ENCODE measurements at regions not wholly inside any gene's neighbourhood (a gene's known extent, or its start where the extent isn't known, plus 50 kb on each side); places are given as distances from the start of the nearest gene placed in this dataset.
A peak's percentile ranks its signal among the peaks of the same experiment; 100 is the strongest.

DNA sequence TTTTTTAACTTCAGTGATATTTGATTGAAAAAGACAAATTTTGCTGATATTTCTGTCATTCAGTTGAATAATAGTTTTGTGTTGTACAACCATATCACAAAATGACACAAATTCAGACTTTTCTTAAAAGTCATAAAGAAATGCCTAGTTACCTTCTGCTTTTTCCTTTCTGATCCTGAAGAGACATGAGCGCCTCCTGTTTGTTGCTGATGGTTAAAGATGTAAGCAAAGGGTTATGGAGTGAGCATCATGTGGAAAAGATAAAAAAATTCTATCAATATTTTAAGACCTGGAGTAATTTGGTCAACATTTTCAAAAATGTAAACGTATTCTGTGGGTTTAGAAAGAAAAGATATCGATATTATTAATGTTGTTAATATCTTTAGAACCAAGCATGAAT lies 669.9 kb upstream of the NR3C2 start:
- TF ChIP-seq, protein P1, sequence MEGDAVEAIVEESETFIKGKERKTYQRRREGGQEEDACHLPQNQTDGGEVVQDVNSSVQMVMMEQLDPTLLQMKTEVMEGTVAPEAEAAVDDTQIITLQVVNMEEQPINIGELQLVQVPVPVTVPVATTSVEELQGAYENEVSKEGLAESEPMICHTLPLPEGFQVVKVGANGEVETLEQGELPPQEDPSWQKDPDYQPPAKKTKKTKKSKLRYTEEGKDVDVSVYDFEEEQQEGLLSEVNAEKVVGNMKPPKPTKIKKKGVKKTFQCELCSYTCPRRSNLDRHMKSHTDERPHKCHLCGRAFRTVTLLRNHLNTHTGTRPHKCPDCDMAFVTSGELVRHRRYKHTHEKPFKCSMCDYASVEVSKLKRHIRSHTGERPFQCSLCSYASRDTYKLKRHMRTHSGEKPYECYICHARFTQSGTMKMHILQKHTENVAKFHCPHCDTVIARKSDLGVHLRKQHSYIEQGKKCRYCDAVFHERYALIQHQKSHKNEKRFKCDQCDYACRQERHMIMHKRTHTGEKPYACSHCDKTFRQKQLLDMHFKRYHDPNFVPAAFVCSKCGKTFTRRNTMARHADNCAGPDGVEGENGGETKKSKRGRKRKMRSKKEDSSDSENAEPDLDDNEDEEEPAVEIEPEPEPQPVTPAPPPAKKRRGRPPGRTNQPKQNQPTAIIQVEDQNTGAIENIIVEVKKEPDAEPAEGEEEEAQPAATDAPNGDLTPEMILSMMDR (IDR thresholded peaks at IDR 0.05; ENCODE audit: low read depth, low read length, missing control alignments): no peak
- no peak overlapping the region for H3K4me3 ChIP-seq (ENCODE audit: low read depth, low read length)
- in situ Hi-C loops (cut with HindIII; ENCODE audit: low sequenced_read_pairs): no loop called here
- DNase-seq (ENCODE audit: low read depth): no peak

DNA sequence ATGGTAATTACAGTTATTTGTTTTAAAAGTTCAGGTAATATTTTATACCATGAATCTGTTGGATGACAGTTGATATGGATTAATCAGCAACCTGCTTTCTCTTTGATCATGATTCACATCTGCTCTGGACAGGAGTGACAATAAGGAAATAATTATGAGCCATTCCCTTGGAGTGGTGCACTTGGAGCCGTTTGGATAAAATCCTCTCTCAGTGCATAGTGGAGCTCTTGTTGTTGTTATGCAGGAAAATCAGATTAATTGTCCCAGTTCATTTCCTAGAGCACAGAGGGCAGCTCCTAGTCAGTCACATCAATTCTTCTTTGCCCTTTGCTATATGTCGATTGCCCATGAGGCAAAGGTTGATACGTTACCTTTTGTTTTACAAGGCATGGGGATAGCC lies 668.3 kb upstream of the NR3C2 start:
- no peak for DNase-seq (ENCODE audit: low read depth)
- H3K4me3 ChIP-seq (ENCODE audit: low read depth, low read length): no peak overlapping the region
- TF ChIP-seq, protein P1 (IDR thresholded peaks at IDR 0.05; ENCODE audit: low read depth, low read length, missing control alignments): no peak
- in situ Hi-C loops (cut with HindIII; ENCODE audit: low sequenced_read_pairs): no loop called here

DNA sequence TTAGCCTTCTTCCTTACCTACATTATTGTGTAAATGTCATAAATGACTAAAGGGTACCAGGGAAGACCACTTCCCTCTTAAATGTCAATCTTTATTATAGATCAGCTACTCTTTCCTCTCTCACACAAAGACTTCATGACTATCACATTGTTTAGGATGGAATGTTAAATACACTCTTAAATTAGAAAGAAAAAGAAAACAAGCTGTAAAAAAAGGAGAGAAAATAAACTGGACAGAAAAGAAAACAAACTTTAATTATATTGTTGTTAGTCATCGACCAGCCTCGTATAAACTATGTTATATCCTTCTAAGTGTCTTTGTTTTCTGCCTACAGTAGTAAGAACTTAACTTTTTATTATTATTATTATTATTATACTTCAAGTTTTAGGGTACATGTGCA lies 666.4 kb upstream of the NR3C2 start:
- no peak for DNase-seq (ENCODE audit: low read depth)
- TF ChIP-seq, protein P1 (IDR thresholded peaks at IDR 0.05; ENCODE audit: low read depth, low read length, missing control alignments): no peak

DNA sequence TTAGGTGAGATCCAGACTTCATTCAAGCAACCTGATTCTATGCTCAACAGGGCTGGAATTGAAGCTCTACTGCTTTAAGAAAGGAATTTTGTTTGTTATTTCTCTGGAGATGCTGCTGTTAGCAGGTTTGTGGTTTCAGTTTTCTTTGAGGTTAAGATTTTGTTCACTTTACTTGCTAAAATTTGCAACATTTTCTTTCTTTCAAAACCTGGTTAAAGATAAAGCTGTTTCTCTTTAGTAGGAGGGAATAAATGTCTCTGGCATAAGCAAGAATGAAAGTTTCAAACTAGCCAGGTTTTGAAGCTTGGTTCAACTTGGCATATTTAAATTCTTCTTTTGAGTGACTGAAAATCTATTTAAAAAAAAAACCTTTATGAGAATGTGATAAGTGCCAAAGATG lies 660.6 kb upstream of the NR3C2 start:
- TF ChIP-seq, protein P1 (IDR thresholded peaks at IDR 0.05; ENCODE audit: low read depth, low read length, missing control alignments): no peak
- in situ Hi-C loops (cut with HindIII; ENCODE audit: low sequenced_read_pairs): no loop called here
- no peak overlapping the region for H3K4me3 ChIP-seq (ENCODE audit: low read depth, low read length)
- DNase-seq (ENCODE audit: low read depth): peak; percentile 6

More for the DNA sequence above, 666.4 kb upstream of the NR3C2 start:
- in situ Hi-C loops (cut with HindIII; ENCODE audit: low sequenced_read_pairs): no loop called here
- H3K4me3 ChIP-seq (ENCODE audit: low read depth, low read length): no peak overlapping the region

DNA sequence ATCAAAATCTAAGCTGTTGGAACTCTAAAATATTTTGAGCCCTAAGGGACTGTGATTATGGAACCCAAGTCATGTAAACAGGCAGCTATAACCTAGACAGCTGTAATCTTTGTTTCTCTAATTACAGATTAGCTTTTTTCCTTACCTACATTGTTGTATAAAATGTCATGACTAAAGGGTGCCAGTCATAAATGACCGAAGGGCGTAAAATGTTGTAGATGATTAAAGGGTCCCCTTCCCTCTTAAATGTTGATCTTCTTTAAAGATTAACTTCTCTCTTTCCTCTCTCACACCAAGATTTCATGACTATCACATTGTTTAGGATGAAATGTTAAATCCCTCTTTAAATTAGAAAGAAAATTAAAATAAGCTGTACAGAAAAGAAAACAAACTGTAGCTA lies 659.4 kb upstream of the NR3C2 start:
- in situ Hi-C loops (cut with HindIII; ENCODE audit: low sequenced_read_pairs): no loop called here
- no peak overlapping the region for H3K4me3 ChIP-seq (ENCODE audit: low read depth, low read length)
- TF ChIP-seq, protein P1 (IDR thresholded peaks at IDR 0.05; ENCODE audit: low read depth, low read length, missing control alignments): no peak
- no peak for DNase-seq (ENCODE audit: low read depth)

DNA sequence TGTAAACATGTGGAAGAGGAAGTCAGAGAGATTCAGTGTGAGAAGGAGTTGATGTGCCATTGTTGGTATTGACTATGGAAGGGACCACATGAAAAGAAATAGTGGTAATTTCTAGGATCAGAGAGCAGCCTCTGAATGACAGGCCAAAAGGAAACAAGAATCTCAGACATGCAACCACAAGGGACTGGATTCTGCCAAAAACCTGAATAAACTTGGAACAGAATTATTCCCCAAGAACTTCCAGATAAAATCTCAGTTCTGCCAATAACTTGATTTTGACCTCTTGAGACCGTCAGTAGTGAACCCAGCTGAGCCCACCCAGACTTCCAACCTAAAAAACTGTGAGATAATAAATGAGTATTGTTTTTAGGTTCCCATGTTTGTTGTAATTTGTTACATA lies 653.6 kb upstream of the NR3C2 start:
- TF ChIP-seq, protein P1 (IDR thresholded peaks at IDR 0.05; ENCODE audit: low read depth, low read length, missing control alignments): no peak
- in situ Hi-C loops (cut with HindIII; ENCODE audit: low sequenced_read_pairs): no loop called here
- H3K4me3 ChIP-seq (ENCODE audit: low read depth, low read length): no peak overlapping the region
- peak; percentile 74 for DNase-seq (ENCODE audit: low read depth)

DNA sequence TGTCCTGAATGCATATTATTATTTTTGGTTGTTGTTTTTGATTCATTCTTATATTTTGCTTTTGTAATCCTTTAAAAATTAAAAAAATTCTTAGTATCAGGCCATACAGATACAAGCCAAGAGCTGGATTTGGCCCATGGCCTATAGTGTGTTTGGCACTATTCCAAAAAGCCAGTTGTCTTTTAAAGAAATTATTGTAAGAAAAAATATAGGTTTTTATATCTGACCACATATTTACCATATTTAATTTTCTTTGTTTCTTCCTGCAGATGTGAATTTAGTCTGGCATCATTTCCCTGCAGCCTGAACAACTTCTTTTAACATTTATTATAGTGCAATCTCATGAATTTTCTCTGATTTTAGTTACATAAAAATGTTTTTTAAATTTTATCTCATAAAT lies 652.8 kb upstream of the NR3C2 start:
- in situ Hi-C loops (cut with HindIII; ENCODE audit: low sequenced_read_pairs): no loop called here
- TF ChIP-seq, protein P1 (IDR thresholded peaks at IDR 0.05; ENCODE audit: low read depth, low read length, missing control alignments): no peak

More for the DNA sequence above, 652.8 kb upstream of the NR3C2 start:
- no peak overlapping the region for H3K4me3 ChIP-seq (ENCODE audit: low read depth, low read length)
- DNase-seq (ENCODE audit: low read depth): no peak

All from astrocyte of the cerebellum (primary cell).